ENCODE measurements at regions not wholly inside any gene's neighbourhood (a gene's known extent, or its start where the extent isn't known, plus 50 kb on each side); places are given as distances from the start of the nearest gene placed in this dataset.

DNA sequence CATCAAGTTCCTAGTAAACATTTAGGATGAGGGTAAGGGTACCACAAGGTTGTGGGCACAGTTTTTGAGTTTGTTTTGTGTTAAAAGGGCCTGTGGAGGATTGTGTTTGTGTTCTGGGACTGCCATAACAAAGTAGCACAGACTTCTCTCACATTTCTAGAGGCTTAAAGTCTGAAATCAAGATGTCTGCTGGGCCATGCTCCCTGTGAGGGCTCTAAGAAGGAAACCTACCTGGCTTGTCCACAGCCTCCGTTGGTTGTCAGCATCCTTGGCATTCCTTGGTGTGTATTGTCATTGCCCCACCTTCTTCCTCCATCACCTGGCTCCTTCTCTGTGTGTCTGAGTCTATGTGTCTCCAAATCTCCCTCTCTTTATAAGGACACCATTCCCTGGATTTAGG is 808.1 kb upstream of the RBFOX1 start:
- no peak for DNase-seq (ENCODE audit: low read depth in 2 of 2)

- DNase-seq (ENCODE audit: low read depth in 2 of 2) = no peak
Observed at GRCh38 chr16:6517020-6517720, 815.5 kb upstream of the RBFOX1 start.

DNA sequence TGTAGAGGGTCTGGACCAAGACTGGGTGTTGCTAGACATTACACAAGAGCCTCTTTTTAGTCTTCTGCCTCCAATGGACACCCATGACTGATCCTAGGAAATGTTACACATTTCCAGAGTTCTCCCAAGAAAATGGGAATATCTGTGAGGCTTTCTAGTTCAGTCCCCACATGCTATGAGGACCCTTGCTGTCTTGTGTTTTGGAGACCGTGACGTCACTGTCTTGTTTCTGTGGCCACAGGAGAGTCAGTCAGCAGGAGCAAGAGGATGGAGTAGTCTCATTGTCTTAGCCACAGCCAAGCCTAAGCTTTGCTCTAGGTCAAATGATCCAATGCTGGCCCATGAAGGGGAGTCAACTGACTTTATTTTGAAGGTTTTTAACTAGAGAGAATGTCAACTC is 820.1 kb upstream of the RBFOX1 start:
- no peak for DNase-seq (ENCODE audit: low read depth in 2 of 2)

GRCh38 chr16:6510261-6510660 is 822.4 kb upstream of the RBFOX1 start:
- no peak for DNase-seq (ENCODE audit: low read depth in 2 of 2)

DNA sequence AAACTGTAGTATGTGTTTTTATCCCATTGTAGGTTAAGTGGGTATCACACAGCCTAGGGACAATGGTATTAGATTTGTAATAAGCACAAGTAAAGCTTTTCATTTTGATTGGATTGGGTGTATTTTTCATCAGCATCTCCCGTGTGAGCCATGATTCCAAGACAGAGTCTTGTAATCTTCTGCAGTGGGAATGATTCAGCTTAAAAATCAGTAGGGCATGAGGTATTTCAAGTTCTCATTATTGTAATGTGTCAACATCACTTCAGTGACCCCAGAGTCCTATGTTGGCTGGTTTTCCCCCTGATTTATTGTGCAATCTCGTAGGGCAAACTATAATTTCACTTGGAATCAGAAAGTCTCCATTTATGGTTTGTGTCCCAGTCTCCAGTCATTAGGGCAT is 833.2 kb upstream of the RBFOX1 start:
- DNase-seq (ENCODE audit: low read depth in 2 of 2) = no peak

DNA sequence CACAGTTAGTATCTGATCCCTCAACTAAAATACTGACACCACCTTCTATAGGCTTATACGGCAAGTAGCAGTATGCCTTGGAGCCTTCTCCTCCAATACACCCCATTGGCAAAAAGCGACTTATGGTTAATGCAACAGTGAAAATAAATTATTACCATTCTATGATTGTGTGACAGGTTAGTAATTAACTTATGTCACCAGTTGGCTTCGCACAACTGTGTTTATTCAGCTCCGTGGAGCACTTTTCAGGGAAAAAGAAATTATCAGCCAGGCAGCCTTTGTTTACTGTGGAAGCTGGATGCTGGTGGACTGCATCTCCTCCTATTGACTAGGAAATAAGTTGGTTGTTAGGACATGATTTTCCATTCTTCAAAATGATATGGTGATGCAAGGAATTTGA is 833.8 kb upstream of the RBFOX1 start:
- DNase-seq (ENCODE audit: low read depth in 2 of 2) = no peak

- no peak for DNase-seq (ENCODE audit: low read depth in 2 of 2)
Observed at GRCh38 chr16:6496996-6497395, 835.6 kb upstream of the RBFOX1 start.

DNA sequence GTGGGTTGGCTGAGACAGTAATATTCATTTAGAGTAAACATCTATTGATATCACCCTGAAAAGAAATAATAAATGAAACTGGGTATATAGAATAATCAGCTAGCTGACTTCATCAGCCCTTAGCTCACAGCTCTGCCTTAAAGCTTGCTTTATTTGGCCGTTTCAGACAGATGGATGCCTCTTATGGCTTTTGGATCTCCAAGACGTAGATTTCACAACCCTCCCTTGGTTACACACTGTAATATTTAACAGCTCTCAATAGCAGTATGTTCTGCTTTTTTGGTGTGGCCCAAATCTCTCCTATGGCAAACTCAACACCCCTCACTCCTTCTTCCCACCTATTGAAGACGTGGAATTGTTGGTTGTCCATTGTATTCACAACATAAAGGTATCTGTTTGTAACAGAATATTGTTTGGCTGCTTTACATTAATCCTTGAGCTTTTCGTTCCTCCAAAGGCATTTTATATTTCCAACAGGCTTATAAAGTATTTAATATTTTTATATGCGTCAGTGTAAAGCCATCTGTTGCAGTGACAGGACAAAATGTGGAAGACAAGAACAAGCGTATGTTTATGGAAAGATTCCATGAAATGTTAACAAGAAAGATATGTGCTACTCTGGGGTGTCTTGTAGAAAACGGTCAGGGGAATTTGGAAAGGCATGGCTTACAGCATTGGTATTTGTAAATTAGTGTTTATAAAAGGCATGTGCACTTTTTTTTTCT is 837.0 kb upstream of the RBFOX1 start:
- DNase-seq (ENCODE audit: low read depth in 2 of 2) = no peak

- no peak for DNase-seq (ENCODE audit: low read depth in 2 of 2)
Observed at GRCh38 chr16:6494716-6495115, 837.9 kb upstream of the RBFOX1 start.

- DNase-seq (ENCODE audit: low read depth in 2 of 2) = no peak
Observed at GRCh38 chr16:6493555-6493954, 839.1 kb upstream of the RBFOX1 start.

- DNase-seq (ENCODE audit: low read depth in 2 of 2) = no peak
Observed at GRCh38 chr16:6492742-6493141, 839.9 kb upstream of the RBFOX1 start.

GRCh38 chr16:6484935-6485334 is 847.7 kb upstream of the RBFOX1 start:
- DNase-seq (ENCODE audit: low read depth in 2 of 2) = no peak

DNA sequence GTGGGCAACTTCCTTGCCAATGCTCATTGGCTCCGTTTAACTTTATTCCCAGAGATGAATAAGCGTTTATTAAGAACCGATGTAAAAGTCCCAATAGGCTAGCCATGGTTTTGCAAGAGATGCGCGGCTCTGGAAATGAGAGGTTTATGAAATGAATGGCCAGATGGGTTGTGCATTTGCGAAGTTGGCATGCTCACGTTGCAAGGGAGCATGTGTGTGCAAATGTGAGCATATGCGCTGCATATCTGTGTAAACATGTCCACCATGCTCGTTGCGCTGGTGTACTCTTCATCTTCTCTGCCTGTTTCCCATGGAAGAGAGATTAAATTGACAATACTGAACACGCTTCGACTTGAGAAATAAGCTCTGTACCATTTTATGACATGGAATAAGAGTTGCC is 848.6 kb upstream of the RBFOX1 start:
- DNase-seq (ENCODE audit: low read depth in 2 of 2) = no peak

- DNase-seq (ENCODE audit: low read depth in 2 of 2) = no peak
Observed at GRCh38 chr16:6483469-6484033, 849.1 kb upstream of the RBFOX1 start.

DNA sequence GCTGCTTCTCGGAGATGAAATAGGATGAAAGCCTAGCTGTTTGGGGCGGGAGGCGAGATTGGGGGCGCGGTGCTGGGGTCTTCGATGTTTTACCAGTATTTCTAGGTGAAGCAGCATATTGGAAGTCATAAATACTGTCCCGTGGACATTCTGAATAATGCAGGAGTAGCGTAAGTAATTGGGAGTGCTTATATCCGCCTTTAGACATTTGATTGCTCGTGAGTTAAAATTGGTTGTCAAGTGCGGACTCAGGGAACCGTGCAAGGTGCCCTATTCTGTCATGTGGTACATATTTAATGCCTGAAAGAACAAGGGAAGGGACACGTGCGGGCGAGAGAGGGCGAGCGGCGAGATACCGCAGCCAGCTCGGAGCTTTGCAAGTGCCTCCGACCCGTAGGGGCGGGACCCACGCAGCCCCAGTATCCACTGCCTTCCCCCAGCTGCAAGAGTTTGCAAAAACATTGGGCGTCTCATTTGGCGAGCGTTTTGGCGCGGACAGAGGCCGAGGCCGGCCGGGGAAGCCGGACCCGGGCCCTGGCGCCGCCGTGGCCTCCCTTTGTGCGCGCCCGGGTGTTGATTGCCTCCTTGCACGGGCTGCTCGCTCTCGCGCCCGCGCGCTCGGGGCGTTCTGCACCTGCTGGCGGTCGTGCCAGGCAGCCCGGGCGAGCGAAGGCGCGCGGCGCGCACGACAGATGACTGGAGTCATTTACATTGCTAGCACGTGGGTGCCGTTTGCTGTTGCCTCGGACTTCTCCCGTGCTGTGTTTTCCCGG is 849.8 kb upstream of the RBFOX1 start:
- no peak for DNase-seq (ENCODE audit: low read depth in 2 of 2)

DNA sequence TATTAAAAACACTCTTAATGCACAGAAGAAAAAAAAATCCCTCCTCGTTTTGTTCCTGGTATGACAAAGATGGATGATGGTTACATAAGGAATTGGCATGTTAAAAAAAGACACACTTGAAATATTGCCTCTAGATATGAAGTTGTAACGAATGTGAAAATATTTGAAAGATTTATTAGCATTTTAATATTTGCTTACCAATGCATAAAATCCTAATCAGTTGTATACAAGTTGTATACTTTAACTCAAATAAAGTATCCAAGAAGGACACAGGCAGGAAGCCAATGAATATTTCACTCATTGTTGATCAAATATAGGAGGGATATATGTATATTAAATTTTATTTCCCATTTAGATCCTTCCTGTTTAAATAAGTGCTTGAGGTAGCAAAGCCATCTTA is 850.8 kb upstream of the RBFOX1 start:
- DNase-seq (ENCODE audit: low read depth in 2 of 2) = no peak

DNA sequence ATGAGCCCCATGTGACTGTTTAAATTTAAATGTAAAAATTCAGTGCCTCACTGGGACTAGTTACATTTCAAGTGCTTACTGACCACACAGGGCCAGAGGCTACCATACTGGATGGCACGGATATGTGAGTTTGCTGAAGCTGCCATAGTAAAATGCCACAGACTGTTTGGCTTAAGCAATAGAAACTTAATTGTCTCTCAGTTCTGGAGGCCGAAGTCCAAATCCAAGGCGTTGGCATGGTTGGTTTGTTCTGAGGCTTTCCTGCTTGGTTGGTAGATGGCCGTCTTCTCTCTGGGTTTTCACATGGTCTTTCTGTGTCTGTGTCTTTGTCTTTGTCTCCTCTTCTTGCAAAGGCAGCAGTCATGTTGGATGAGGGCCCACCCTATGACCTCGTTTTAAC is 878.9 kb upstream of the RBFOX1 start:
- DNase-seq (ENCODE audit: low read depth in 2 of 2) = no peak

DNA sequence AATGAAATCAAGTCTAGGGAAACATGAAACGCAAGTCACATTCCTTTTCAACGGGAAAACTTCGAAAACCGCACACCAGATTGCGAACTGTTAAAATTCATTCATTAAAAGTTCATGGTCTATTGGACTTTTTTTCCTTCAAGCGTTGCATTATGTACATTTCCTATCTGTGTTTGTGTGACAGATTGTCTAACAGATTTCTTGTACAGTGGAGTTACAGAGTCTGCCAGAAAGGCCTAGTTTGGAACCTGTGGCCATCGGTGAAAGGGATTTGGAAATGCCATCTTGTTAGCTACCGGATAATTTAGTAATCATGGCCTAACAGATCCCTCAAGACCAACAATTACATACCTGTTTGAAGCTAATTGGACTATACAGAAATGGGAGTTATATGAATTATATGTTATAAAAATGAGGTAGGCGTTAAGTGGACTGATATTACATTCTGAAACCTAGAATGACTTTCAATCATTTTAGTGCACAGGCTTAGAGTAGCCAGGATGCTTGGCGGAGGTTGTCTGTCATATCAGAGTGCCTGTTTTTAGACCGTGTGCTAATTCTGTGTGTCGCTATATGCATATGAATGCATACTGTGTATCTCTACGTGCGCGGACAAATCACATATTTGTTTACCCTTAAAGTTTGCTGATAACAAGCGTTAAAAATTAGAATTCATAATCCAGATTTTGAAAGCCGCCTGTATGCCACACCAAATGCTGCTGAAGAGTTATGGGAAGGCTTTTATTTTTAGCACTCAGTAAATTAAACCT is 885.4 kb upstream of the RBFOX1 start:
- no peak for DNase-seq (ENCODE audit: low read depth in 2 of 2)

- no peak for DNase-seq (ENCODE audit: low read depth in 2 of 2)
Observed at GRCh38 chr16:6446370-6446769, 886.3 kb upstream of the RBFOX1 start.

GRCh38 chr16:6439129-6439528 is 893.5 kb upstream of the RBFOX1 start:
- no peak for DNase-seq (ENCODE audit: low read depth in 2 of 2)

- no peak for DNase-seq (ENCODE audit: low read depth in 2 of 2)
Observed at GRCh38 chr16:6428861-6429260, 903.8 kb upstream of the RBFOX1 start.

DNA sequence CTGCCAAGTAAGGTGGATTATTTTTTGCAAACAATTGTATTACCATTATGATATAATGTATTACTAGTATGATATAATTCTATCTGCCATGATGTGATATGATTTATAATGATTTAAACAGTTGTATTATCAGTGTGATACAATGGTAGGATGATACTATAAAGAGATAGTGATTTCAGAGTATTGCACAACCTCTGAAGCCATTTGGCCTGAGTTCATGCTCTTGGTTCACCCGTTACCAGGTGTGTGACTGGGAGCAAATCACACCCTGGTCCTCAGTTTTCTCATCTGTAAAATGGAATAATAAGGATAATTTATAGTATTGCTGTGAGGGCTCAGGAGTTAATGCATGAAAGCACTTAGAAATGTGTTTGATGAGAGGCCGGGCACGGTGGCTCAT is 905.0 kb upstream of the RBFOX1 start:
- no peak for DNase-seq (ENCODE audit: low read depth in 2 of 2)

Measured in activated CD8-positive, alpha-beta memory T cell treated with anti-CD3 and anti-CD28 coated beads for 4 hours (primary cell).